Fibroblast of pulmonary artery (primary cell): ENCODE measurements at regions not wholly inside any gene's neighbourhood (a gene's known extent, or its start where the extent isn't known, plus 50 kb on each side); places are given as distances from the start of the nearest gene placed in this dataset.
A peak's percentile ranks its signal among the peaks of the same experiment; 100 is the strongest.

Experiments
- DNase-seq: peaks from one replicate; pipeline ENCODE4 v3.0.0-alpha.2; 2010; ENCODE audit warnings: low read depth
- H3K4me3 ChIP-seq: replicated peaks from 2 replicates; pipeline ENCODE4 v1.5.1; 2011; ENCODE audit warnings: low read depth, mild to moderate bottlenecking, control low read depth, low read length, moderate library complexity
- CTCF ChIP-seq: IDR thresholded peaks from 2 replicates; pipeline ENCODE4 v1.5.1; 2011; ENCODE audit warnings: mild to moderate bottlenecking, control low read depth, low read length, inconsistent platforms; ENCODE audit errors: missing control alignments

GRCh38 chr14:44353805-44354204, 153.3 kb downstream of the FSCB start:
- DNase-seq: no peak
- no peak for TF ChIP-seq CTCF
- no peak overlapping the region for H3K4me3 ChIP-seq

GRCh38 chr14:44352201-44352600, 154.9 kb downstream of the FSCB start:
- H3K4me3 ChIP-seq: no peak overlapping the region
- no peak for DNase-seq
- TF ChIP-seq CTCF: no peak

DNA sequence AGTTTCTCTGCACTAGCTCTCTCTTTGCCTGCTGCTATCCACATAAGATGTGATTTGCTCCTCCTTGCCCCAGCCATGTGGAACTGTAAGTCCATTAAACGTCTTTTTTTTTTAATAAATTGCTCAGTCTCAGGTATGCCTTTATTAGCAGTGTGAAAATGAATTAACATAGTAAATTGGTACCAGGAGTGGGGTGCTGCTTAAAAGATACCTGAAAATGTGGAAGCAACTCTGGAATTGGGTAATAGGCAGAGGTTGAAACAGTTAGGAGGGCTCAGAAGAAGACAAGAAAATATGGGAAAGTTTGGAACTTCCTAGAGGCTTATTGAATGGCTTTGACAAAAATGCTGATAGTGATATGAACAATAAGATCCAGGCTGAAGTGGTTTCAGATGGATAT, 159.8 kb downstream of the FSCB start:
- DNase-seq: no peak
- no peak for TF ChIP-seq CTCF

DNA sequence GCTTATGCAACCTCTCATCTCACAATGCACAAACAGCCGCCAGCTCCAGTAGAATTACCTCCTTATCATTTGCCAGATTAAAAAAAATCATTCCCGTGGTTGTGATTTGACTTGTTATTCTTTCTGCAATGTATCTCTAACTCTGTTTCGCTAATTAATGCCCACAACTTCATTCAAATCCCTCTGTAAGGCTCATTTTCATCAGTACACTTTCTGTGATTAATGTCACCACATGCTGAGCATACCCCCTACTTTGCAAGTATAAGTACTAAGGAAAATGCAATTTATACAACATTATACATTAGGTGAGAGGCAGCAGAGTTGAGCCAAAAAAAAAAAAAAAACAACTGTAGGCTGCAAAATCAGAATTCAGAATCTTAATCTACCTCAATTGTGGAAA, 166.0 kb downstream of the FSCB start:
- no peak for TF ChIP-seq CTCF
- DNase-seq: no peak

More for the DNA sequence above, 159.8 kb downstream of the FSCB start:
- H3K4me3 ChIP-seq: no peak overlapping the region

GRCh38 chr14:44339862-44340261, 167.2 kb downstream of the FSCB start:
- no peak for TF ChIP-seq CTCF
- DNase-seq: no peak
- H3K4me3 ChIP-seq: no peak overlapping the region

More for the DNA sequence above, 166.0 kb downstream of the FSCB start:
- no peak overlapping the region for H3K4me3 ChIP-seq

DNA sequence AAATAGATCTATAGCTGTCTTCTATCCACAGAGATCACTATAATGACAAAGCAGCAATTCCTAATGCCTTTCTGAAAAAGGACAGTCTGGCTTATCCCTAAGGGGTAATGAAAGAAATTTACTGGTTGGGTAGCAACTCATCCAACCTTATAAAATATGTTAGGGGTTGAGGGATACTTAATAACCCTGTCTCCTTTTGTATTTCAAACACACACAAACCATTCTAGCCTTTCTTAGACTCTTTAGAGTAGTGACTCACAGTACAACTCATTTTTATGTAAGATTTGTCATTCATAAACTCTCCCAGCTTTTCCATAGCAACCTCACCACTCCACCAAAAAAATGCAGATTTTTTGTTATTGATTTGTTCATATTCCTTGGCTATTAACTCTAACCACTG, 167.9 kb downstream of the FSCB start:
- DNase-seq: peak; percentile 3

More for the DNA sequence above, 167.9 kb downstream of the FSCB start:
- no peak overlapping the region for H3K4me3 ChIP-seq
- no peak for TF ChIP-seq CTCF
